C4-2B (cell line): ENCODE measurements at regions not wholly inside any gene's neighbourhood (a gene's known extent, or its start where the extent isn't known, plus 50 kb on each side); places are given as distances from the start of the nearest gene placed in this dataset.

Source experiments
- ZFX ChIP-seq: fragments of 450-650 bp; IDR thresholded peaks from 2 replicates; pipeline ENCODE4 v1.6.1; 2017
- TF ChIP-seq, protein P1 (sequence below): fragments of 450-650 bp; conservative IDR thresholded peaks from 2 replicates; pipeline ENCODE4 v1.5.1; 2017; ENCODE audit warnings: mild to moderate bottlenecking

DNA sequence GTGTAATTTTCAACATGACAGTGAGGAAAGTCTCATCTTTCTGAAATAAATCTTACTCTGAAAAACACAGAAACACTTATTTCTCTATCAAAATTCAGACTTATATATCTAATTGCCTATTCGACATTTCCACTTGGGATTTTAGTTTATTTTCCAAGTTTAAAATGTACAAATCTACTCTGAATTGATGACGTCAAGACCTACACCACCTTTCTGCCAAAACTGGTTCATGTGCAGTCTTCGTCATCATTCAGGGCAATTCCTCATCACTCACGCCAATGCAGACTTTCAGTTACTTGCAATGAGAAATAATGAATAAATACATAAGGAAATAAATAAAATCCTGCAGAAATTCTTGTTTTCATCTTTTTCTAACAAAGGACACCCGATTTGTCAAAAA is 843.8 kb downstream of the C12orf50 start:
- TF ChIP-seq, protein P1, sequence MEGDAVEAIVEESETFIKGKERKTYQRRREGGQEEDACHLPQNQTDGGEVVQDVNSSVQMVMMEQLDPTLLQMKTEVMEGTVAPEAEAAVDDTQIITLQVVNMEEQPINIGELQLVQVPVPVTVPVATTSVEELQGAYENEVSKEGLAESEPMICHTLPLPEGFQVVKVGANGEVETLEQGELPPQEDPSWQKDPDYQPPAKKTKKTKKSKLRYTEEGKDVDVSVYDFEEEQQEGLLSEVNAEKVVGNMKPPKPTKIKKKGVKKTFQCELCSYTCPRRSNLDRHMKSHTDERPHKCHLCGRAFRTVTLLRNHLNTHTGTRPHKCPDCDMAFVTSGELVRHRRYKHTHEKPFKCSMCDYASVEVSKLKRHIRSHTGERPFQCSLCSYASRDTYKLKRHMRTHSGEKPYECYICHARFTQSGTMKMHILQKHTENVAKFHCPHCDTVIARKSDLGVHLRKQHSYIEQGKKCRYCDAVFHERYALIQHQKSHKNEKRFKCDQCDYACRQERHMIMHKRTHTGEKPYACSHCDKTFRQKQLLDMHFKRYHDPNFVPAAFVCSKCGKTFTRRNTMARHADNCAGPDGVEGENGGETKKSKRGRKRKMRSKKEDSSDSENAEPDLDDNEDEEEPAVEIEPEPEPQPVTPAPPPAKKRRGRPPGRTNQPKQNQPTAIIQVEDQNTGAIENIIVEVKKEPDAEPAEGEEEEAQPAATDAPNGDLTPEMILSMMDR: no peak
- no peak for TF ChIP-seq ZFX
